GM12891 (cell line): ENCODE measurements at regions not wholly inside any gene's neighbourhood (a gene's known extent, or its start where the extent isn't known, plus 50 kb on each side); places are given as distances from the start of the nearest gene placed in this dataset.

Experiments
- DNase-seq: peaks from one replicate; pipeline ENCODE4 v3.0.0; 2011; ENCODE audit warnings: low spot score; ENCODE audit not compliant: insufficient read length
- FAIRE-seq: peaks from 2 replicates; lab custom pipeline; 2011; peaks lifted over from hg19 to GRCh38; lab: Jason Lieb, UNC
- PAX5 ChIP-seq: IDR thresholded peaks from 2 replicates; pipeline ENCODE4 v1.6.1; 2011; ENCODE audit warnings: low read length, moderate library complexity, mild to moderate bottlenecking; ENCODE audit not compliant: insufficient read depth, severe bottlenecking
- POLR2A ChIP-seq: IDR thresholded peaks from 2 replicates; pipeline ENCODE4 v1.6.1; 2011; ENCODE audit warnings: low read depth, low read length, control low read depth
- POLR2AphosphoS5 ChIP-seq: IDR thresholded peaks from 2 replicates; pipeline ENCODE4 v1.6.1; 2011; ENCODE audit warnings: low read depth, low read length, control low read depth
- POU2F2 ChIP-seq: IDR thresholded peaks from 2 replicates; pipeline ENCODE4 v1.6.1; 2011; ENCODE audit warnings: low read depth, mild to moderate bottlenecking, control low read depth, low read length, moderate library complexity
- SPI1 ChIP-seq: IDR thresholded peaks from 2 replicates; pipeline ENCODE4 v1.6.1; 2011; ENCODE audit warnings: low read depth, low read length, control low read depth
- TAF1 ChIP-seq: IDR thresholded peaks from 2 replicates; pipeline ENCODE4 v1.6.1; 2011; ENCODE audit warnings: low read depth, low read length, control low read depth

DNA sequence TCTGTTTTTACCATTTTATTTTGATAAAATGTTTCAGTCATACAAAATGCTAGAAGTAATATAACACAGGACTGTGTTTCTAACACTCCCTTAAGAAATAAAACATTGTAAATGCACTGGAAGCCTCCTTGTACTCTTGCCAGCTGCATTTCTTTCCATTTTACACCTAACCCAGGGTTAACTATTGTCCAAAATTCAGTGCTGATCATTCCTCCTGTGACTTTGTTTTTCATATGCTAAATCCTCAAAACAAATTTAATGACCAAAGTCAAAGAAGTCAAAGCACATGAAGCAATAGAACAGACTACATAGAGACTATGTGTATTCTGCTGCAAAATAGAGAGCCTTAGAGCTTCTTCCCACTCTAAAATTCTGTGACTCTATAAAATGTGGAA, 420.3 kb upstream of the PRICKLE1 start:
- no peak for TF ChIP-seq TAF1
- no peak for TF ChIP-seq POLR2AphosphoS5
- TF ChIP-seq SPI1, result no peak
- no peak for TF ChIP-seq PAX5
- TF ChIP-seq POU2F2, result no peak
- no peak for TF ChIP-seq POLR2A
- no peak for FAIRE-seq
- DNase-seq, result no peak

DNA sequence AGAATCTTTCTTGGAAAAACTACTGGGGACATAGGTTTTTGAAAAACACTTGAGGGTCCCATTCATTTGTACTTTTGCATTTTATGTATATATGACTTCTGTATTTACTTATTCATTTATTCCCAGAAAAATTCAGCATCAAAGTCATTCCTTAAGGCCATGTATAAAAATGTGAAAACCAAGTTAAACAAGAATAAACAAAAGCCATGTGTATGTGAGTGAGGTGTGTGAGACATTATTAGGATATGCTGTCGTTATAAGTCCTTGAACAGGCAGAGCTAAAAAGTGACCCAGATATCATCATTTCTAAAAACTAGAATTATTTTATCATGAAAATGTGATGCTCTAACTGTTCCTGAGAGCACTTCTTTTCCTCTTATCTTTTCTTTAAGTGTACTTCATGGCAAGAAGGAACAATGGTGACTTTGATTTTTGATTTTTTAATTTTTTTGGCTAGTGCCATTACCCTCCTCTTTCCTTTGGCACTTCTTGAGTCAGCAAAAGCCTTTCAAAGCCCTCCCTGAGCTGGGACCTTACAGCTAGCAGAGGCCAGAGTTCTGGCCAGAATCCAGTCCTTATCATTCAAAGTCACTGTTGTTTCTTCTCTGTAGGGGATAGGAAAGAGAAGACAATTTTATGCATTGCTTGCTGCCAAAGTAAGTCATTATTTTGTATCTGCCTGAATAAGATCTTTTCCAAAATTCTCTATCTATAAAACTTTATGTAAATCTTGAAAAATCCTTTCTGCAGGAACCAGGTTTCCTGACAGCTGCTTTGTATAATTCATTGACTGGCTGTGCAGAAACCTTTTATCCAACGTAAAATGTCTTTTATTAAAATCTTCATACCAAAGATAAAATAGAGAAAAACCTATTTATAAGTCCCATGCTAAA, 419.7 kb upstream of the PRICKLE1 start:
- TF ChIP-seq SPI1 (no peak), POLR2A (no peak), POU2F2 (no peak), POLR2AphosphoS5 (no peak), PAX5 (no peak), TAF1 (no peak)
- no peak for DNase-seq
- FAIRE-seq, result no peak

DNA sequence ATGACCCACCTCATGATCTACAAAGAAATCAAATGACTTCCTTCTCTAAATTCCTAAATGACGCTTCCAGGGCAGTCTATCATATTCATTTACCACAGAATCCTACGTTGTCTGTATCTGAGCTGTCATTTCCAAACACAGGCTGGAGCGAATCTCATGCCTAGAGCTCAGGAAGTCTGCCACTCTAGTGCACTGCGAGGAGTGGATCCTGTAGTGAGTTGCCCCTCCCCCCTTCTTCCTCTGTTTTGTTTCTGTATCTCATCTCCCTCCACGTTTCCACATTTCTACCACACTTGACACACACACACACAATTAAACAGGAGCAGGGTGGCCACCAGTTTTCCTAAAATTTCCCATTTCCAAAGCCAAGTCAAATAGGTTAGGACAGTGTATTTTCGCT, 415.4 kb upstream of the PRICKLE1 start:
- DNase-seq, result no peak
- TF ChIP-seq POU2F2 (no peak), SPI1 (no peak), TAF1 (no peak), POLR2AphosphoS5 (no peak), POLR2A (no peak), PAX5 (no peak)
- FAIRE-seq, result no peak

DNA sequence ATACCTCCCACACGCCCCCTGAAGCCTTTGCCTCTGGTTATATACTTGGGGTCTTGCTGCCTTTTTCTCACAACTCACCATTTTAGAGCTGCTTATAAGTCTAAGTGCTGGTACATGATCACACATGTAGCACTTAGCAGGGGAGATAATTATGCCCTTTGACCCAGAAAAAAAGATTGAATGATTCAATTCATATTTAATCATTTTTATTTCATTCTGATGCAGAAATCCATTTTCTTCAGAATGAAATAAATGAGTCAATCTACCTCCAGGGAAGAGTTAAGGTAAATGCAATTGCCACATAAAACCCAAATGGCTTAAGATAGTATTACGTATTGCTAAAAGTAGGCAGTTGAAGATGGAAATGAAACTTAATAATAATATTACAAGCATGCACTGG, 414.6 kb upstream of the PRICKLE1 start:
- FAIRE-seq (no peak), DNase-seq (no peak)
- no peak for TF ChIP-seq SPI1
- TF ChIP-seq POU2F2, result no peak
- TF ChIP-seq PAX5, result no peak
- TF ChIP-seq POLR2AphosphoS5, result no peak
- TF ChIP-seq POLR2A, result no peak
- TF ChIP-seq TAF1, result no peak

DNA sequence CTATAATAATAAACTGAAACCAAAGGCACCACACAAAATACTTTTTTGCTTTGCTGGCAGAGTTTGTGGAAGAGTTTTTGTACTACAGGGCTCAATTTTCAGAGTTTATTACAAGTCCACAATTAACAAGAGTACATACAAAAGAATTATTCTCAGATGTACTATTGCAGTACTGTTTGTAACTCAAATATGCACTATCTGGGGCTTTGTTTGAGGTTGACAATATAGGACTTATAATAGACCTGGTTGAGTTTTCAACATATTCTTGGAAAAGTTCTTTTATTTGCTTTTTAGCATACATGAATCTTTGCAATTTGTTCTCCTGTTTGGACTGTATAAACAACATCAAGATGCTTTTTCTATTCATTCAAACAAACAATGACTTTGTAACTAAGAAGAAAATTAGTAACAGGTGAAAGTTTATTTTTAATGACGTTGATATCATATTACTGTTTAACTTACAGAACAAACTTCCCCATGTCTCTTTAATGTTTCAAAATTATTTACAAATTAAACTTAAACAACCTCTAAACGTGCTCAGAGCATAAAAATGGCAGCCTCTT, 407.4 kb upstream of the PRICKLE1 start:
- TF ChIP-seq POLR2AphosphoS5 (no peak), TAF1 (no peak), PAX5 (no peak), SPI1 (no peak), POLR2A (no peak), POU2F2 (no peak)
- no peak for FAIRE-seq
- no peak for DNase-seq

DNA sequence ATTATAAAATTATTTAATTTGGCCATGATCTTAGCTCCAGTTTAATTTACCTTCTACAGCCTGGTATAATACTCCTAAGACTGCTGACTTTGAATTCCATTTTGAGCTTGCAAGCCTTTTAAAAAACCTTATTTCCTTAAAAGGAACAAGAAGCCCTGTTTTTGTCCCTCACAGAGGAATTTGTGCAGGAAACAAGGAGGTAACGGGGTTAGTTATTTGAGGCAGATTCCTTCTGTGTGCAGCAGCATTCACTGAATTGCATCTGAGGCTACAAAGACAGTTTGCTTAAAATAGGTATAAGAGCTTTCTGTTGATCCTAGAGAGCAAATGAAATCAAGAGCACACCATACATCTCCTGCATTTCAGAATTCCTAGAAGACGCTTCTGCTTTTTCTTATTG, 403.3 kb upstream of the PRICKLE1 start:
- TF ChIP-seq TAF1 (no peak), POU2F2 (no peak), POLR2A (no peak), POLR2AphosphoS5 (no peak), PAX5 (no peak), SPI1 (no peak)
- FAIRE-seq (no peak), DNase-seq (no peak)

DNA sequence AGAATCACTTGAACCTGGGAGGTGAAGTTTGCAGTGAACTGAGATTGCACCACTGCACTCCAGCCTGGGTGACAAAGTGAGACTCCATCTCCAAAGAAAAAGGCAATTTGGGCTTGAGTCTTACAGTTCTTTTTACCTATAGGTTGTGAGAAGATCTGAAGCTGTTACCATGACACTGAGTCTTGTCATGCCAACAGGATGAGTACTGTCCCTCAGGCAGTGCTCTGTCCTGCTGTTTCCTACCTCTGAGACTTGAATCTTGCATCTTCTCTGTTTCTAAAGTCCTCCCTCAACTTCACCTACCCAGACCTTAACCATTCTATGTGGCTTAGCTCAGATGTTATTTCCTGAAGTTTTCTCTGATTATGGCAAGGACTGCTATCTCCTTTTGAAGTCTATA, 400.8 kb upstream of the PRICKLE1 start:
- DNase-seq, result no peak
- FAIRE-seq, result no peak
- TF ChIP-seq SPI1, result no peak
- no peak for TF ChIP-seq TAF1
- TF ChIP-seq PAX5, result no peak
- TF ChIP-seq POLR2AphosphoS5, result no peak
- TF ChIP-seq POU2F2, result no peak
- TF ChIP-seq POLR2A, result no peak

DNA sequence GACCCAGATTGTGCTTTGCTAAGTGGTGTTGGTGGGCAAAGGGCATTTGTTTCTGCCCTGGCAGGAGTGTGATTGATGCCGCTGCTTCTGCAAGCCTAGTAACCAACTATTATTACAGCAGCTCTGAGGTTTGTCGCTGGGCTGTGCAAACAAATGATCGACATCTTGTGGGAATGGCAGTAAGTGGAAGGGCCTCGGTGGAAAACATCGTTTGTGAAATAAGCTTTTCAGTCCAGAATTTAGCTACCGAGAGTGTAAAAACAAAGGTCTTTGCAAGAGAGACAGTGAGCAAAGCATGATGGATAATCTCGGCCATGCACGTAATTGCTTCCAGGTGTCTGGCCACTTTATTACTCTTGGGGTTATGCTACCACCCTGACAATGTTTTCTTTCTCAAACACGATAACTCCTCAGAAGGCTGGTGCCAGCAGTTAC, 397.7 kb upstream of the PRICKLE1 start:
- DNase-seq (no peak), FAIRE-seq (no peak)
- TF ChIP-seq TAF1, result no peak
- TF ChIP-seq PAX5, result no peak
- TF ChIP-seq POLR2A, result no peak
- no peak for TF ChIP-seq POU2F2
- TF ChIP-seq SPI1, result no peak
- TF ChIP-seq POLR2AphosphoS5, result no peak

DNA sequence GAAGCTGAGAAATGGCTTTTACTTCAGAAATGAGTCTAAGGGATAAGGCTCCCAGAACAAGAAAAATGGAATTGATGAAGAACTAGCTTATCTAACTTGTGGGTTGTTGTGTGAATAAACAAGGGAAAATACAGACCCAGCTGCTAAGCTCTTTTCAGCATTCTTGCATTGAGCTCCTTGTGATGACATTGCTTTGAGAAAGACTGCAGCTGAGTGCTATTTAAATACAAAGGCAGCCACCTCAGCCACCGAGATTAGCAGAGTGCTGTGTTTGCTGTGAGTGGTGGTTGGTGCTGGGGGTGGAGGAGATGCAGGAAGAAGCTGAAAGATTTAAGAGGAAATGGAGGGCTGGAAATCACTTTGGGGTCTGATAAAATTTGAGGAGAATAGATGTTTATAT, 396.0 kb upstream of the PRICKLE1 start:
- FAIRE-seq (no peak), DNase-seq (no peak)
- TF ChIP-seq TAF1 (no peak), SPI1 (no peak), PAX5 (no peak), POLR2A (no peak), POU2F2 (no peak), POLR2AphosphoS5 (no peak)
